Middle frontal gyrus (tissue), 1 donor: ENCODE measurements at regions not wholly inside any gene's neighbourhood (a gene's known extent, or its start where the extent isn't known, plus 50 kb on each side); places are given as distances from the start of the nearest gene placed in this dataset.

Experiments
- DNase-seq: peaks from one replicate; pipeline ENCODE4 v3.0.0-alpha.2; 2015; ENCODE audit warnings: low spot score; ENCODE audit errors: extremely low spot score

- no peak for DNase-seq
Measured at GRCh38 chr4:136124251-136124745, 1408.0 kb downstream of the PCDH18 start.

DNA sequence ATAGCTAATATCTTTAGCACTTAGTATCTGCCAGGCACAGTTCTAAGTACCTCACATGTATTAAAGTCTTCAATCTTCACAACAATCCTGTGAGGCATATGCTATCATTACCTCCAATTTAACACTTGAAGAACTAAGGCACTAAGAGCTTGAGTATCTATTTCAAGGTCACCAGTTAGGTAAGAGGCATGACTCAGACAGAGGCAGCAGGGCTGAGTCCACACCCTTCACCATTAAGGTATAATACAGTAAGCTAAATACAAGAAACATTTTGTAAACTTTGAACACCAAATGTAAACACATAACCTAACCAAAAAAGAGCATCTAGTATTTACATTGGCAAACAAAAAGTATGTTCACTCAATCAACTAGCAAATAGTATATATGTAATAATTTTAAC is 1410.9 kb downstream of the PCDH18 start:
- no peak for DNase-seq

DNA sequence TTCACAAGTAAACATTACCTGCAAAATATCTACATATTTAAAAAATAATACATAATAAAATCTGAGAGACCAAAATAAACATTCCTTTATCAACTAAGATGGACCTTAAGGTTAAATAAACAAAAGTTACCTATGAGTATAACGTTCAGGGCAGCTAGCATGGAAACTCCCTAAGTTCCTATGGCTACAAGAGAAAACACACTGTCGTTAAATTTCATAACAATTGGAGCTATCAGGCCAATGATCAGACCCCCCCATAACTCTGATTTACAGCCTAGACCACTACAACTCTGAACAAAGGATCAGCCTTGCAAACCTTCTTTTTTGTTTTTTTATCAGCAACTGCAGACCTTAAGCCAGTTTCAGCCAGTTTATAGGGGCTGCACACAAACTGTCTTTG is 1418.4 kb downstream of the PCDH18 start:
- no peak for DNase-seq

DNA sequence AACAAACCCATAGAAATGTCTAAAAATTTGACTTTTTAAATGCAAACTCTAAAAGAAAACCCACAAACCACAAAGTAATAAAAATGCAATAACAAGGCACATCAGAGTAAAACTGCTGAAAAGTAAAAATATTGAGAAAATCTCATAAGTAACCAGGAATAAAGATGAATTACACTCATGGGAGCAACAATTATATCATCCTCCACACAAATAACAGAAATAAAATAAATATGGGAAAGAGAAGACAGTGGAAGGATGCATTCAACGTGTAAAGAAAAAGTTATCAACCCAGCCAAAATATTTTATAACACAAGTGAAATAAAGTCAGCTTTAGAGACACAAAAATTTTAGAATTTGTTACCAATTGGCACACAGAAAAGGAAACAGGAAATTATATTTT is 1420.2 kb downstream of the PCDH18 start:
- DNase-seq = no peak

DNA sequence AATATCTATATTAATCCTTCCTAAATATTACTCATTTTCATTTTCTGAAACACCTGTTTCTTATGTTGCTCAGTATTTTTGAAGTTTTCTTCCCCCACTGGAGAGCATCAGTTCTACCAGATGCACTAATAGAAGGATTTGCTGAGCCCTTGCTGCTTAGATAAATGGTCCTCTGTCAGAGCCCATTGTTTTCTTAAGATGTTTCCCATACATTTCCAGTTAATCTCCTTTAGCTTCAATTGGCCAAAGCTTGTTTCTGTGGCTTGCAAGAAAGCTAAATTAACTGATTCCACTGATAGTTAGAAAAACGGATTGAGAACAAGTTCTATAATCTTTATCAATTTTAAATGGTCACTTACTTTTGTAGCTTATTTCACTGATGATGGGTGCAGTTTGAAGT is 1425.5 kb downstream of the PCDH18 start:
- no peak for DNase-seq

- no peak for DNase-seq
Measured at GRCh38 chr4:136103616-136104015, 1428.7 kb downstream of the PCDH18 start.

DNA sequence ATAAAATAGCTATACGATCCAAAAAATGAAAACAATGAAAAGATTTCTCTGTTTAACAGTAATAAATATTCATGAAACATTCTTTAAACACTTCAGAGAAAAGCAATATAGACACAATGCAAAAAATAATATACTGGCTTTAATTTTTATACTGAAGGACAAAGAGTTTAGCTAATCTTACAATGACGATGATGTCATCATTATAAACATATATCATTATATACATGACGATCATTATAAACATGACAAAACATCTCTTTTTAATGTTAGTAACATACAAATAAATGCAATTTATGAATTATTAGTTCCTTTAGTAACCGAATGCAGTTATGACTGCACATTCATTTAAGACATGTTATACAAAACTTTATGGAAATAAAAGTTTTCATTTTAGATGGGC is 1434.6 kb downstream of the PCDH18 start:
- no peak for DNase-seq

DNA sequence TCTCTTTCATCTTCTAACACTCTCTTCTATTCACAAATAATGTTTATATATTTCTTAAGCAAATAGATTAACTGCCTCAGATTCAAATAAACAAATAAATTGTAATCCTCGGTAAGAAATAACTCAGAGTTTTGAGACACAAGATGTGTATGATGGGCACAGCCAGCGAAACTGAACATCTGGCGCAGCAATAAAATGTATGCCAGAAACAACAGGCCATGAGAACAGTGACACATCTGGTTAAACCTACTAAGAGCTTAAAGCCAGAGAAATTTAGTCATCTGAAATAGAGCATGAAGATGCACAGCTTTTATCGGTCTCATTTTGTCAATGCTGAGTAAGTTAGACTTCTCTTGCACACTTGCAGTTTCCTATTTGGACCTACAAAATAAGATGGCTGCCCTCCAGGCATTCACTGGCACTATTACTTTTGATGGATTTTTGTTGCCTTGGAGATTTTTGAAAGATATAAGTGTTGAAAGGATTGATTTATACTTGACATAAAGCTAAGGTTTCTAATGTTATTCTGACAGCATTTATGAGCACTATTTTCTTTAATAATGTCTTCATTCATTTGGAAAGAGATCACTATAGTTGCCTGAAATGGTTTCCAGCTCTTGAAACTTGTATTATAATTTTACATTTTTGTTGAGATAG is 1444.0 kb downstream of the PCDH18 start:
- no peak for DNase-seq

DNA sequence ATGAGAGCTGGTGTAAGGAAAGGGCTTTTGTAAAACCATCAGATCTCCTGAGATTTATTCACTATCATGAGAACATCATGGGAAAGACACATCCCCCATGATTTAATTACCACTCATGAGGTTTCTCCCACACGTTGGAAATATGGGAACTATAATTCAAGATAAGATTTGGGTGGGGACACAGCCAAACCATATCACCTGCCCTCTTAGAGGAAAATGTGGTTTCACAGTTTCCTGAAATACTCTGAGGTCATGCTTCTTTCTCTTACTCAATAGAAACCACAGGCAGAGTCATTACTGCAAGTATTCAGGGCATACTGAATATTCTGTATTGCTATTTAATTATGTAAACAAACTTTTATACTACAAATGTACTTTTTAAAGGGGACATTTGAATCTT is 1453.3 kb downstream of the PCDH18 start:
- no peak for DNase-seq

GRCh38 chr4:136056748-136057147 is 1475.5 kb downstream of the PCDH18 start:
- no peak for DNase-seq

- no peak for DNase-seq
Measured at GRCh38 chr4:136055360-136055759, 1476.9 kb downstream of the PCDH18 start.

- no peak for DNase-seq
Measured at GRCh38 chr4:136036744-136037143, 1495.5 kb downstream of the PCDH18 start.

GRCh38 chr4:136032391-136032790 is 1499.9 kb downstream of the PCDH18 start:
- no peak for DNase-seq

DNA sequence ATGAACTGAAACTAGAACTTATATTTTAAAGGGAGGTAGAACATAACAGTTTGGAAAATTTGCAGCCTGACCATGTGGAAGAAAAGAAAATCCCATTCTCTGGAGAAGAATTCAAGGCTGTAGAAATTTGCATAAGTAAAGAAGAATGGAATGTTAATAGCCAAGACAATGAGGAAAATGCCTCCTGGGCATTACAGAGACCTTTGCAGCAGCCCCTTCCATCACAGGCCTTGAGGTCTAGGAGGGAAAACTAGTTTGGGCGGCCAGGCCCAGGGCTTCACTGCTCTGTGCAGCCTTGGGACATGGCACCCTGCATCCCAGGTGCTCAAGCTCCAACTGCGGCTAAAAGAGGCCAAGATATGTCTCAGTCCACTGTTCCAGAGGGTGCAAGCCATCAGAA is 1506.8 kb downstream of the PCDH18 start:
- no peak for DNase-seq

DNA sequence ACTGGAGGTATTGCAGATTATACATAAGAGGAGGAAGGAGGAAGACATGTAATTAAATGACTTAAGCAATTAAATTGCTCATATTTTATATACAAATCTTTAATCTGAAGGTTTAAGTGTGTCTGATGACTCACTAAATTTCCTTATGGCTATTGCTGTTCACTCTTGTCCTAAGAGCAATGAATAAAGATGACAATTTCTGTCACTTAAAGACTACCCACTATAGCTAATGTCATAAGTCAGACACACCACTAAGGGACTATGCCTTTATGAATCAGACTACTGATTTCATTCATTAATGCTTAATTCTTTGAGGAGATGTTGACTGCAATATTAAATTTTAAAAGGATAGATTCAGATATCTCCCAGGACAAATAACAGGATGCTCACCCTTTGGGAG is 1514.7 kb downstream of the PCDH18 start:
- DNase-seq = no peak

- no peak for DNase-seq
Measured at GRCh38 chr4:136012220-136012619, 1520.1 kb downstream of the PCDH18 start.

DNA sequence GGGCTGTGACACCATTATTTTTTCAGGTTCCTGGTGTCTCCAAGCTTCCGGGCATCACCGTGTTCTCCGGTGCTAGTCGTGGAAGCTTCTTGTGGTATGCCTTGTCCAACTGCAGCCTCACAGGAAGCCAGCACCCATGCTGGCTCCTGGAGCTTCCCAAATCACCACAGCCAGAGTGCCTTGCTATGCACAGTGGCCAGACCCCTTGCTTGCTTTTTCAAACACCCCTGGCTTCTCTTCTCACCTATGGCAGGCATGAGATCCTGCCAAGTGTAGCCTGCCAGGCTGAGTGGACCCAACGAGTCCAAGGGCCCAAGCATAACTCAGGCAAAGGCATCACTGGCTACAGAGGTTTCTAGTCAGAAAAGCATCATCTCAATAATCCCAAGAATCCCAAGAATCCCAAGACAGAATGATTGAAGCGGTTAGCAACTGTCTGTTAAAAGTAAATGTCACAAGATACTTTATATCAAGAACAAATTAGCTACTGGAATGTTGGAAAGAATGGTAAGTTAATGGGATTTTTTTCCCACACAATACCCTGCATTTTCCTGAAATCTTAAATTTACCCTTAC is 1522.9 kb downstream of the PCDH18 start:
- DNase-seq = no peak

DNA sequence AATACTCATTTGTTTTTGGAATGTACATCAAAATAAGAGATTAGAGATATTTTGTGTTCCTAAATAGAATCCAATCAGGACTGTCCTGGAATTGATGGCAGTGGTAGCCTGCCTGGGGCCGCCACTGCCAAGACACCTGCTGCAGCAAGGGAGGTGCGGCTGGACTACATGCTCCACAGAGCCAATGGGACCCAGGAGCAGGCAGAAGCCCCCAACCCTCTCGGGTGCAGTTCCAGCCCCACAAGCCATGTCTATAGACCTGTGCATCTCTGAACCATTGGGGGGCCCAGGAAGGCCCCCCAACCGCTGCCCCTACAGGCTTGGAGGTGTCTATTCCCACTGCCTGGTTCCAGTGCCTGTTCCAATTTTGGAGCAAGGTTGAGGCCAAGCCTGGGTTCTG is 1524.3 kb downstream of the PCDH18 start:
- no peak for DNase-seq

GRCh38 chr4:136002316-136002715 is 1530.0 kb downstream of the PCDH18 start:
- no peak for DNase-seq

- DNase-seq = no peak
Measured at GRCh38 chr4:136001791-136002190, 1530.5 kb downstream of the PCDH18 start.

DNA sequence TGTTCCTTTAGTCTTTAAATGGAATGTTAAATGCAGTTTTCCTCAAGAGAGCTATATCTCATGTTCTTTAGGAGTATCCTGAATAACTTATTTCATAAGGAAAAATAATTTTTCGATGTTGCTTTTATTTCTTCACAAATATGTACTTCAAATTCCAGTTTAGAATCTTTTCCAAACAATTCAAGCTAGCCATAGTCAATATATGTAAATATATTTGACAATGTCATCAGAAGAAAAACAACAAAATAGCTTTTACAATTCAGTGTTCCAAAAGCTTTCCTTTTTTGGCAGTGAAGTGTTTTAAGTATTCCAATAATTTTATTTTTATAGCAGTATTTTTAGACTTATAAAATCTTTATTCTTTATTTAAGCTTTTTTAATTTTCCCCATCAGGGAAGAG is 1532.0 kb downstream of the PCDH18 start:
- no peak for DNase-seq

DNA sequence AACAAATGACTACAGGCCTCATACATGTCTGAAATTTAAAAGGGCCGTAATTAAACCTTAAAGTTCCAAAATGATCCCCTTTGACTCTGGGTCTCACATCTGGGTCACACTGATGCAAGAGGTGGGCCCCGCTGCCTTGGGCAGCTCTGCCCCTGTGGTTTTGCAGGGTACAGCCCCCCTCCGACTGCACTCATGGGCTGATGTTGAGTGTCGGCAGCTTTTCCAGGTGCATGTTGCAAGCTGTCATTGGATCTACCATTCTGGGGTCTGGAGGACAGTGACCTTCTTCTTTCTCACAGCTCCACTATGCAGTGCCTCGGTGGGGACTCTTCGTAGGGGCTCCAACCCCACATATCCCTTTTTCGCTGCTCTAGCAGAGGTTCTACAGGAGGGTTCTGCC is 1537.9 kb downstream of the PCDH18 start:
- DNase-seq = no peak

- DNase-seq = no peak
Measured at GRCh38 chr4:135976860-135977259, 1555.4 kb downstream of the PCDH18 start.
